H1 (cell line): ENCODE measurements at regions not wholly inside any gene's neighbourhood (a gene's known extent, or its start where the extent isn't known, plus 50 kb on each side); places are given as distances from the start of the nearest gene placed in this dataset.

ENCODE experiments used
- CTCF ChIA-PET: fragments of 300-600 bp; sonication (Branson Sonifier 250); formaldehyde crosslinking; loops from one replicate; lab custom pipeline; 2021; ENCODE audit not compliant: partially characterized antibody; lab: Charles Lee
- POLR2A ChIA-PET: fragments of 300-600 bp; sonication (Branson Sonifier 250); formaldehyde crosslinking; loops from one replicate; lab custom pipeline; 2021; ENCODE audit warnings: inconsistent platforms; ENCODE audit not compliant: partially characterized antibody; lab: Charles Lee
- DNase-seq, 2 experiments: peaks; one replicate each; pipeline versions ENCODE4 v3.0.0 to v3.0.0-alpha.2; 2010 to 2022; ENCODE audit warnings: low spot score in 2 of 2, low read depth in 1 of 2, mixed read lengths in 1 of 2
- FAIRE-seq: peaks from 2 replicates; lab custom pipeline; 2011; peaks lifted over from hg19 to GRCh38; lab: Jason Lieb, UNC
- H2AFZ ChIP-seq: 2 replicates; pipeline ENCODE4 v1.8.1; 2012; ENCODE audit warnings: low read length, inconsistent platforms
- H2AK5ac ChIP-seq: 2 replicates; pipeline ENCODE4 v1.6.1; 2013; ENCODE audit warnings: low read depth, low read length
- H2BK120ac ChIP-seq: replicated peaks from 2 replicates; pipeline ENCODE3; 2013; ENCODE audit warnings: low read depth, low read length, inconsistent platforms
- H2BK12ac ChIP-seq: 2 replicates; pipeline ENCODE4 v1.6.1; 2013; ENCODE audit warnings: low read depth, low read length
- H2BK15ac ChIP-seq: 2 replicates; pipeline ENCODE4 v1.6.1; 2013; ENCODE audit warnings: low read length
- H2BK20ac ChIP-seq: 2 replicates; pipeline ENCODE4 v1.6.1; 2013; ENCODE audit warnings: low read length
- H2BK5ac ChIP-seq: 2 replicates; pipeline ENCODE4 v1.6.1; 2013; ENCODE audit warnings: low read depth, low read length
- H3K14ac ChIP-seq: 2 replicates; pipeline ENCODE4 v1.6.1; 2013; ENCODE audit warnings: inconsistent platforms; ENCODE audit not compliant: insufficient read length
- H3K18ac ChIP-seq: 2 replicates; pipeline ENCODE4 v1.6.1; 2013; ENCODE audit warnings: low read length; ENCODE audit errors: extremely low read depth
- H3K23ac ChIP-seq: 2 replicates; pipeline ENCODE4 v1.6.1; 2013; ENCODE audit warnings: inconsistent platforms; ENCODE audit not compliant: insufficient read length
- H3K23me2 ChIP-seq: 2 replicates; pipeline ENCODE4 v1.6.1; 2013; ENCODE audit warnings: low read depth, low read length
- H3K27ac ChIP-seq: 2 replicates; pipeline ENCODE4 v1.6.1; 2011; ENCODE audit warnings: low read depth, low read length, inconsistent platforms
- H3K27me3 ChIP-seq, 4 experiments: replicated peaks in 1 of 4; 1 replicate in 1 of 4; 2 replicates in 3 of 4; pipeline versions ENCODE4 v1.6.1 to v1.8.1; 2011 to 2013; ENCODE audit warnings: low read length in 3 of 4, mild to moderate bottlenecking in 3 of 4, inconsistent platforms in 2 of 4, mixed read lengths in 2 of 4, moderate library complexity in 1 of 4; ENCODE audit not compliant: control insufficient read depth in 3 of 4, insufficient read depth in 3 of 4; ENCODE audit errors: extremely low read depth in 1 of 4
- H3K36me3 ChIP-seq, 4 experiments: 2 replicates each; pipeline versions ENCODE4 v1.6.1 to v1.8.1; 2011 to 2013; ENCODE audit warnings: mild to moderate bottlenecking in 4 of 4, low read length in 3 of 4, moderate library complexity in 2 of 4, control low read depth in 1 of 4, inconsistent platforms in 1 of 4; ENCODE audit not compliant: insufficient read depth in 4 of 4, control insufficient read depth in 2 of 4
- H3K4ac ChIP-seq: replicated peaks from 2 replicates; pipeline ENCODE3; 2013; ENCODE audit warnings: low read length, low read depth, mixed read lengths, inconsistent platforms; ENCODE audit not compliant: insufficient read length
- H3K4me1 ChIP-seq, 4 experiments: replicated peaks in 1 of 4; 1 replicate in 1 of 4; 2 replicates in 3 of 4; pipeline versions ENCODE4 v1.6.1 to v1.8.1; 2011 to 2013; ENCODE audit warnings: low read length in 3 of 4, inconsistent platforms in 2 of 4, mixed read lengths in 1 of 4; ENCODE audit not compliant: insufficient read depth in 4 of 4, control insufficient read depth in 3 of 4
- H3K4me2 ChIP-seq, 2 experiments: 2 replicates each; pipeline versions ENCODE4 v1.6.1 to v1.8.1; 2011 to 2013; ENCODE audit warnings: low read depth in 2 of 2, low read length in 2 of 2, control low read depth in 1 of 2, inconsistent platforms in 1 of 2, mild to moderate bottlenecking in 1 of 2; ENCODE audit not compliant: insufficient read depth in 1 of 2
- H3K4me3 ChIP-seq, 4 experiments: fragments of 200-600, 300-600 bp in 1 of 4; sonication (generic), shearing (Covaris generic), sonication (Bioruptor Twin) in 1 of 4; 2 replicates each; pipeline versions ENCODE4 v1.5.1 to v1.8.1; 2011 to 2016; ENCODE audit warnings: low read length in 4 of 4, low read depth in 3 of 4, control low read depth in 2 of 4, inconsistent platforms in 2 of 4, mild to moderate bottlenecking in 2 of 4, mixed read lengths in 1 of 4, moderate library complexity in 1 of 4; ENCODE audit not compliant: insufficient read depth in 2 of 4; ENCODE audit errors: extremely low read depth in 1 of 4
- H3K56ac ChIP-seq: replicated peaks from 2 replicates; pipeline ENCODE3; 2013; ENCODE audit warnings: low read depth, mild to moderate bottlenecking, mixed read lengths, low read length, inconsistent platforms; ENCODE audit not compliant: insufficient read length
- H3K79me1 ChIP-seq: 2 replicates; pipeline ENCODE4 v1.6.1; 2013; ENCODE audit warnings: low read depth, low read length, control low read depth
- H3K79me2 ChIP-seq, 2 experiments: 2 replicates each; pipeline versions ENCODE4 v1.6.1 to v1.8.1; 2012 to 2013; ENCODE audit warnings: low read length in 2 of 2, mild to moderate bottlenecking in 2 of 2, inconsistent platforms in 1 of 2; ENCODE audit not compliant: insufficient read depth in 2 of 2, control insufficient read depth in 1 of 2
- H3K9ac ChIP-seq, 4 experiments: replicated peaks in 1 of 4; 1 replicate in 1 of 4; 2 replicates in 3 of 4; pipeline versions ENCODE4 v1.6.1 to v1.8.1; 2011 to 2013; ENCODE audit warnings: low read depth in 3 of 4, low read length in 3 of 4, control low read depth in 2 of 4, mild to moderate bottlenecking in 2 of 4, moderate library complexity in 2 of 4, inconsistent platforms in 1 of 4; ENCODE audit errors: extremely low read depth in 1 of 4
- H3K9me3 ChIP-seq, 2 experiments: 2 replicates each; pipeline versions ENCODE4 v1.6.1 to v1.8.1; 2012 to 2013; ENCODE audit warnings: mild to moderate bottlenecking in 2 of 2, moderate library complexity in 2 of 2, control low read depth in 1 of 2, inconsistent platforms in 1 of 2, low read depth in 1 of 2, low read length in 1 of 2, mixed read lengths in 1 of 2; ENCODE audit not compliant: insufficient read depth in 2 of 2
- H4K20me1 ChIP-seq, 2 experiments: replicated peaks in 1 of 2; 2 replicates each; pipeline versions ENCODE3 to v1.8.1; 2011 to 2013; ENCODE audit warnings: inconsistent platforms in 2 of 2, low read length in 2 of 2, mild to moderate bottlenecking in 1 of 2; ENCODE audit not compliant: insufficient read depth in 2 of 2, control insufficient read depth in 1 of 2
- H4K5ac ChIP-seq: 2 replicates; pipeline ENCODE4 v1.6.1; 2013; ENCODE audit warnings: low read length, low read depth, mixed read lengths, inconsistent platforms; ENCODE audit not compliant: insufficient read length
- H4K8ac ChIP-seq: 2 replicates; pipeline ENCODE4 v1.8.0; 2013; ENCODE audit warnings: mild to moderate bottlenecking, moderate library complexity, low read length, inconsistent platforms; ENCODE audit not compliant: insufficient read depth; ENCODE audit errors: extremely low read depth
- H4K91ac ChIP-seq: replicated peaks from 2 replicates; pipeline ENCODE3; 2013; ENCODE audit warnings: low read length, mixed read lengths, inconsistent platforms; ENCODE audit not compliant: insufficient read length
- CBX5 ChIP-seq: fragments of 300-800, 300-1000 bp; sonication (generic); IDR thresholded peaks from 2 replicates; pipeline ENCODE4 v1.7.1; 2016; ENCODE audit warnings: antibody characterized with exemption, low read length, low read depth
- CTBP2 ChIP-seq: IDR thresholded peaks from 2 replicates; pipeline ENCODE4 v1.7.0; 2011; ENCODE audit warnings: borderline replicate concordance, mild to moderate bottlenecking, moderate library complexity, mixed read lengths, low read length; ENCODE audit not compliant: insufficient read depth, insufficient read length
- EP300 ChIP-seq, 2 experiments: IDR thresholded peaks; 1 replicate in 1 of 2; 2 replicates in 1 of 2; pipeline ENCODE4 v1.6.1; 2011 to 2012; ENCODE audit warnings: low read depth in 2 of 2, low read length in 2 of 2, mild to moderate bottlenecking in 2 of 2, borderline replicate concordance in 1 of 2, inconsistent platforms in 1 of 2, moderate library complexity in 1 of 2
- FOSL1 ChIP-seq: IDR thresholded peaks from 2 replicates; pipeline ENCODE4 v1.6.1; 2011; ENCODE audit warnings: mild to moderate bottlenecking, low read depth, low read length, moderate library complexity; ENCODE audit not compliant: insufficient read depth
- GABPA ChIP-seq: IDR thresholded peaks from 2 replicates; pipeline ENCODE4 v1.6.1; 2011; ENCODE audit warnings: mild to moderate bottlenecking, low read length, moderate library complexity, borderline replicate concordance; ENCODE audit not compliant: insufficient read depth
- JUND ChIP-seq: IDR thresholded peaks from 2 replicates; pipeline ENCODE4 v1.6.1; 2011; ENCODE audit warnings: mild to moderate bottlenecking, improper control_type of control experiment, low read length
- POLR2AphosphoS5 ChIP-seq: IDR thresholded peaks from 2 replicates; pipeline ENCODE4 v1.6.1; 2011; ENCODE audit warnings: low read depth, low read length
- POU5F1 ChIP-seq: IDR thresholded peaks from 2 replicates; pipeline ENCODE4 v1.6.1; 2011; ENCODE audit warnings: low read depth, mild to moderate bottlenecking, low read length, moderate library complexity
- SAP30 ChIP-seq: fragments of 300-600 bp; sonication (generic); IDR thresholded peaks from 2 replicates; pipeline ENCODE4 v1.7.1; 2012; ENCODE audit warnings: low read length, moderate library complexity, mild to moderate bottlenecking, inconsistent platforms; ENCODE audit not compliant: insufficient read depth, insufficient replicate concordance
- SIRT6 ChIP-seq: IDR thresholded peaks from one replicate; pipeline ENCODE4 v1.7.1; 2012; ENCODE audit warnings: low read length, inconsistent platforms
- SP2 ChIP-seq: IDR thresholded peaks from 2 replicates; pipeline ENCODE4 v1.6.1; 2012; ENCODE audit warnings: mild to moderate bottlenecking, low read length, inconsistent platforms
- TCF12 ChIP-seq: IDR thresholded peaks from 2 replicates; pipeline ENCODE4 v1.6.1; 2011; ENCODE audit warnings: low read depth, mild to moderate bottlenecking, low read length
- TEAD4 ChIP-seq: IDR thresholded peaks from 2 replicates; pipeline ENCODE4 v1.6.1; 2012; ENCODE audit warnings: low read depth, low read length, inconsistent platforms, mixed read lengths
- WGBS, 2 experiments: shearing (Covaris generic) in 1 of 2; methylation state at CpG; one replicate each; pipeline versions ENCODE4 v1.1.6 to v1.1.7; 2013 to 2015; ENCODE audit warnings: low lambda C conversion rate in 2 of 2, mixed read lengths in 2 of 2, inconsistent platforms in 1 of 2, low coverage in 1 of 2, missing lambda C conversion rate in 1 of 2; ENCODE audit not compliant: insufficient replicate concordance in 2 of 2, insufficient coverage in 1 of 2, insufficient read length in 1 of 2; ENCODE audit errors: extremely low coverage in 1 of 2, missing lambda C conversion rate in 1 of 2; 5-methylcytosine and 5-hydroxymethylcytosine counted together

- Histone ChIP-seq H2BK15ac (no peak overlapping the region), H2BK20ac (no peak overlapping the region), H3K4me2 (no peak overlapping the region), H3K79me1 (no peaks in the 10 kb centered on the region), H3K18ac (no peak overlapping the region), H4K5ac (no peak overlapping the region), H2AK5ac (no peak overlapping the region), H4K20me1 (peaks cover 0 to 4% of the 10 kb centered on the region in 2 experiments), H3K23ac (no peak overlapping the region), H2BK120ac (no peak overlapping the region), H3K27me3 (peaks cover 7 to 32% (median 17%) of the 10 kb centered on the region in 4 experiments), H2BK5ac (no peak overlapping the region), H3K4me1 (peaks cover 0 to 2% (median 0%) of the 10 kb centered on the region in 4 experiments; a peak in 1 of 7 replicates), H3K9ac (no peak overlapping the region), H3K36me3 (no peaks in the 10 kb centered on the region), H3K4ac (no peak overlapping the region), H2BK12ac (no peak overlapping the region), H2AFZ (no peak overlapping the region), H3K23me2 (no peaks in the 10 kb centered on the region), H3K27ac (no peak overlapping the region), H3K56ac (no peak overlapping the region), H3K4me3 (no peak overlapping the region), H3K79me2 (no peaks in the 10 kb centered on the region), H3K14ac (no peak overlapping the region), H4K8ac (no peak overlapping the region), H3K9me3 (no peaks in the 10 kb centered on the region), H4K91ac (no peak overlapping the region)
- ChIA-PET CTCF (interaction anchor here (1.1 to 1.2 kb wide), 5 partner anchors 20 to 134 kb away, joined by 3 to 4 read pairs (median 3); no protein-coding TSS in a partner anchor), POLR2A (no interaction called here)
- WGBS, 2 experiments = 59% methylated on average over 2 of the region's 2 CpGs; no CpG with 5 or more reads in 1 of the 2 experiments
- FAIRE-seq (no peak), DNase-seq (no peak)
- TF ChIP-seq SIRT6 (no peak), SP2 (no peak), EP300 (IDR thresholded peaks at IDR 0.05; ENCODE audit: borderline replicate concordance in 1 of 2, low read depth in 2 of 2, low read length in 2 of 2) (no peak), POU5F1 (0 out of 2 replicates have a peak, but pooled peaks have one; percentile 19), CTBP2 (no peak), SAP30 (no peak), POLR2AphosphoS5 (peak; percentile 80), CBX5 (no peak), JUND (no peak), TCF12 (0 out of 2 replicates have a peak, but pooled peaks have one; percentile 51), TEAD4 (no peak), FOSL1 (no peak), GABPA (no peak)
Measured at GRCh38 chr4:89590128-89590527, 246.8 kb downstream of the SNCA start.
